ENCODE measurements at regions not wholly inside any gene's neighbourhood (a gene's known extent, or its start where the extent isn't known, plus 50 kb on each side); places are given as distances from the start of the nearest gene placed in this dataset.
"Not testable (repeated sequence)": the region's sequence is repeated elsewhere in the genome, so short reads cannot be mapped to it uniquely, and the experiment has no call there.

DNA sequence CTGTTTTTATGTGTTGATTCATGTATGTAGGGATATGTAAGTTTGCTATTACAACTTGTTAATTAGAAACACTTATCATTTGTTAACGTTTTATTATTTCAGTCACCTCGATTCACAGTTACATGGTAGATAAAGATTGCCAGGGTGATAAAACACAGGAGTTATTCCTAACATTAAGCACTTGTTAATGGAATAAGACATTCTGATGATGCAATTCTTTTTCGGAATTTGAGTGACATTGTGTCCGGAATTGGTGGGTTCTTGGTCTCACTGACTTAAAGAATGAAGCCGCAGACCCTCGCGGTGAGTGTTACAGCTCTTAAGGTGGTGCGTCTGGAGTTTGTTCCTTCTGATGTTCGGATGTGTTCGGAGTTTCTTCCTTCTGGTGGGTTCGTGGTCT is 624.0 kb upstream of the CITED2 start:
- DNase-seq = not testable (repeated sequence)

DNA sequence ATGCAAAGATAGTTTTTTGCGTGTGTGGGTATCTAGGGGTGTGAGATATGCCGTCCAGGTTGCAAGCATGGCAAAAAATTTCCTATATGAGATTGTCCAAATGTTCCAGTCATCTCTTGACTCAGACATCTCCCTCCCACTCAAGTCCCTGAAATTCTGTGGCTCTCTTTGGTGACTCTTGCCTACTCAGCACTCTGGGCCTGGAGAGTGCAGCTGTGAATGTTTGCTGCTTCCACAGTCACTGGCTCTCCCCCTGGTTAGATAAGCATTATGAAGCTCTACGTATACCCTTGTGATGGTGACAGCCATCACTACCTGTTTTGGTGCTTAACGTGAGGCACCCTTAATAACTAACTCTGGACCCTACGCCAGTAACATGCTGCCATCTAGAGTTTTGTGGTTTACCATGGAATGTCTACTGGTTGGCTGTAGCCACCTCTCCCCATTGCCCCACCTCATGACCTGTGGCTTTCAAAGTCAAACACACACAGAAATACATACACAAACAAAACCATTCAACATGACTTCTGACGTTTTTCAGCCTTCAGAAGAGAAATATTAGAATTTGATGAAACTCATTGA is 621.9 kb upstream of the CITED2 start:
- DNase-seq = peak; percentile 41

GRCh38 chr6:139994998-139995397 is 620.5 kb upstream of the CITED2 start:
- peak; percentile 53 for DNase-seq

GRCh38 chr6:139990856-139991465 is 616.5 kb upstream of the CITED2 start:
- no peak for DNase-seq

DNA sequence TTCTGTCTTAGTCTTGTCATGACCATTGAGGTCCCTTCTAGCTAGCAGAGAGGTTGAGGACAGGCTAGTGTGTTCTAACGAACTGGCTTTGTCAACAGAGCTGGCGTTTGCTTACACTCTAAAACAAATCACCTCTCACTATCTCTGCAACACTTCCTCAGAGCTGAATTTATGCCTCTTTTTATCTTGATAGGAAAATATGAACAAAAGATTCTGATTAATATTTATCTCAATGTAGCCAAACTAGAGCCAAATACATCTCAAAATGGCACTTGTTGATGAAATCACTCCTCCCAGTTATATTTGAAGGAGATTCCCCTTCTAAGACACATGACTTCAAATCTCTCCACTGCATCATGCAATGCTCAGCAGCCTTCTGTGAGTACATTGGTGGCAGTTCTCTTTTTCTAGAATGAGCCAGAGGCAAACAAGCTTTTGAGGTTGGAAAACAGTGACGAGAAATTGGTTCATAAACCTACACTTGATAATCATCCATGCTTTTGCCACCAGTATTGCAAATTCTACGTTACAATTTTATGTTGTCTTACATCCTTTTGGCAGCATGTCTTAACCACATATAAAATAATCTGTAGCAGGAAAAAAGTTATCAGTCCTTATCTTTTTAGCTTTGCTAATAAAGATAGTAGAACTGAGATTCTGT is 615.7 kb upstream of the CITED2 start:
- DNase-seq = no peak

DNA sequence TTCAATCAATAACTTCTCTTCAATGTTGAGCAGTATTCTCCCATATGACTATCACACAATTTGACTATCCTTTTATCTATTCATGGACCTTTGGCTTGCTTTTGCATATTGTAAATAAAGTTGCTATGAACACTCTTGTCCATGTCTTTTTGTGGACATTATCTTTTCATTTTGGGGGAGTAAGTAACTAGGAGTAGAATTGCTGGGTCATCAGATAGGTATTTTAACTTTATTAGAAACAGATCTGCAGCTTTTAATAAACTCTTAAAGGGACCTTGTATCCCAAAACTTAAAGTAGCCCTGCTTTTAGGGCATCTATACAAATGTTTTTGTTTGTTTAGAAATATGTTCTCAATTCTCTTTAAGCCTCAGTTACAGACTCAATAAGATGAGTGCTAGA is 614.2 kb upstream of the CITED2 start:
- peak; percentile 60 for DNase-seq

DNA sequence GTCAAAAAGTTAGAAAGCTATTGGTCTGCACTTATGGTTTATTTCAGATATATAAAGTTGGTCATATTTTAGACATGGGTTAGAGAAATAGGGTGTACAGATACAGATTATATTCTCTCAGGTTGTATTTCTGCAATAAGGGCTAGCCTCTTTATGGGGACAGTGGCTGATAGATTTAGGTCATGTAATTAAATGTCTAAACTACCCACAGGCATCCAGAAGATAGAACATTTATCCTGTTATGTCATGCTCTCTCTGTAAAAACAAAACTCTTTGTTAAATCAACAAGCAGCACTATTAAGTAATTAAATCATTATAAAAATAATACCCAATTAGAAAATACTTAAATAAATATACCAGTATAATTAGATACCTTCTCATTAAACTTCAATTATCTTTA is 612.6 kb upstream of the CITED2 start:
- no peak for DNase-seq

GRCh38 chr6:139985236-139985815 is 610.9 kb upstream of the CITED2 start:
- DNase-seq = no peak

DNA sequence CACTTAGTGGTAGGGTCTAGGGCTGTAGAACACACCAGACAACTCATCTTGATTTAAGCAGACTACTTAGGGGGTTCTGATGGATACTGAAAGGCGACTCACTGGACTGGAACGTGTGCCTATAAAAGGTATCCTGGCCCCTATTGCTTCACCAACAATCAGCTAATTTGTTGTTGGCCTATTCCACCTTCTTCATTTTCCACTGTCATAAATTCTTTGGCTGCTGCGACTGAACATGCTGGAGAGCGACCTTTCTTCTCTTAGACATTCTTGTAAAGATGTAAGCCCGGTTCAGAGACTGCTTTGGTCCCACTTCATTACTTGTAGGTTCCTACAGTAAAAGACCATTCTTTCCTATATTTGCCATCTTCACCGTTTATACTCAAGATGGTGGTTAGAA is 609.9 kb upstream of the CITED2 start:
- no peak for DNase-seq

- DNase-seq = peak; percentile 89
These were observed 609.3 kb upstream of the CITED2 start for GRCh38 chr6:139983555-139984276.

GRCh38 chr6:139982652-139983295 is 608.3 kb upstream of the CITED2 start:
- DNase-seq = peak; percentile 91

- peak; percentile 60 for DNase-seq
These were observed 607.7 kb upstream of the CITED2 start for GRCh38 chr6:139982195-139982594.

DNA sequence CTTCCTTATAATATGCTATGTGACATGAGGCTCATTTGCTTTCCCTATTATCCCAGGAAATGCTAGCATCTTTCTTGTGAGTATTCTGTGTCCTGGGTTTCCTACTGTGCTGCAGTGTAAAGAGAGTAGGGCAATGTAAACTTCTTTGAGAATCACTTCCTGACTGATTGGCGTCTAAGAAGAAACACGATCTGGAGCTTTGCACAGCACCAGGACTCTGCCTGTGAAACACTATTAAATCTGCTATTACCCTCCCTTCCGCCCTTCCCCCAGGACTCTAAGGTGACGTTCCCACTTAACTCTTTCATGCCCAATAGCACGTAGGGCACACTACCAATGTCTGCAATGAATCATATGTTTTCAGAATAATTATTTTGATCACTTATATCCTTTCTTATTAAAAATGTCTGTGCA is 607.3 kb upstream of the CITED2 start:
- peak; percentile 86 for DNase-seq

DNA sequence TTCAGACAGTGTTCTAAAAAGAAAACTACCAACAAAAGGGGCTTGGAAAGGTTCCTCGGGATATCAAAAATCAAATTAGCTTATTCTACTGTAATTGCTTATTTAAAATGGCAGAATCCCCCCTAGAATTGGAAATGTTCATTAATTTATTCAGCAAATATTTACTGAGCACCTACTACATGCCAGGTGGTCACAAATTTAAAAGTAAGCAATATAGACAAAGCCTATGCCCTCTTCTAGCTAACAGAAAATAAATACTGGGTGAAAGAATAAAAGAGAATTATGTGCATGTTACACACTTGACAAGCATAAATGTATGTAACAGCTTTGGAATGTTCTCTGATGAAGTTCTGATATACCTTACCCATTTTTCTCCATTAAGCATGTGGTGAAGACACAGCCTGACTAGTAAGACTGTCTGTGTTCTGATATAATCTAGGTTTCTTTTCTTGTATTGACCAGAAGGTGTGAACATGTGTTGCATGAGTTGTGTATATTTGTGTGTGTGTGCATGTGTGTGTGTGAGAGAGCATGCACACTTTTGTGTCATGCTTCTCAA is 606.7 kb upstream of the CITED2 start:
- peak; percentile 65 for DNase-seq

GRCh38 chr6:139980631-139981030 is 606.2 kb upstream of the CITED2 start:
- DNase-seq = peak; percentile 82

DNA sequence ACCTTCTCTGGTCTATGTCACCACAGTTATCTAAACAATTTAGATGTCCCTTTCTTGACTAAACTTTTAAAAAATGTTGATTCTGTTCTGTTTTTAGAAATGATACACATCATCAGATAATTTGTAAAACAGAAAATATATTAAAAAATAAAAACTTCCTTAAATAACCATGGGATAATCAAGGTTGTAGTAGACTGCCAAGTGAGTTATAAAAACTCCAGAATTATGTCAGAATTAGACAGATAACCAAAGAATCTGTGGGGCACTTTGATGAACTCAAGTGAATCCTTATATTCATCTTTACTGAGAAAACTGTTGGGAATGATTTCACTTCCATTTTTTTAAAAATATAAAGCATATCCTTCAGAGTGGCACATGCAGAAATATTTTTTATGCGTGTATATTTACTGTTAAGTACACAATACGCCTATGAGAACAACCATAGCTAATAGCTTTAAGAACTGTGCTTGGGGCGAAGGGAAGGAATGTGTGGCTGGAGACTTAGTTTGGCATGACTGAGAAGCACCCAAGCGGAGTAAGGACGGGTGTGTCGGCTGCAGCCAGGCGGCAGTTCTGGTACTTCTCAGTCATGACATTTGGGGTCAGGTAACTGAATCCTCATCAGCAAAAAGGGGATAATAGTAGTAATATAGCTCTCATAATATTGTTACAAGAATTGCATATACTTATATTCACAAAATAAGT is 604.7 kb upstream of the CITED2 start:
- no peak for DNase-seq

DNA sequence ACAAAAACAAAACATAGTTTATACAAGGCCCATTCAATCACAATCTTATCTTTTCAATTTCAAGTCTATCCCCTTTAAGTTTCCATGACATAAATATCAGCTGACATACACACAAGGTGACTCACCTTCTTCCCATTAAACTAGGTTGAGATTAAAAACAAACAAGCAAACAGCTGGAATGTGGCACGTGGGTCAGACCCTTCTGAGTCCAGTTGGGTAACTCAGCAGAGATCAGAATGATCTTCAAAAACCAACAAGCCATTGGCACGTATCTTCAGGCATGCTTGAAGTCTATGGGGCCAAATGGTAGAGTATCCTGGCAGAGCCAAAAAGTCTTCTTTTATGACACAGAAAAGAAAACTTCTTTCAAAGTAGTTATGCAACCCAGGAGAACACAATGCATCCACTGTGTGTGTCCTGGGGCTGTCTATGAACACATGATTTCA is 603.5 kb upstream of the CITED2 start:
- peak; percentile 47 for DNase-seq

- DNase-seq = peak; percentile 89
These were observed 599.4 kb upstream of the CITED2 start for GRCh38 chr6:139973669-139974344.

DNA sequence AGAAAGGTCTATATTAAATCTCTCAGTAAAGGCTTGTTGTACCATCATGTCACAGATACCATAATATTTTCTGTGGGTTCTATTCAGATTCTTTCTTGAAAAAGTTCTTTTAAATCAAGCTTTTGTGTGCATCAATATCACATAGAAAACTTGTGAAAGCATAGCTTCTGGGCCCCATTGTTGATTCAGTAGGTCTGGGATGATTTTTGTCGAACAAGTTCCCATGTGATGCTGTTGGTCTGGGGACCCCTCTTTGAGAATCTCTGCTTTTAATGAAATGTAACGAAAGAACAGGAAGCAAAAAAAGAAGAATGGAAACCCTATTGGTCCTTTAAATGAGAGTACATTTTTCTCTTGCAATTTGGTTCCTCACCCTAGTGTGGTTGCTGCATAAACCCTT is 597.7 kb upstream of the CITED2 start:
- no peak for DNase-seq

GRCh38 chr6:139970591-139970991 is 596.1 kb upstream of the CITED2 start:
- peak; percentile 68 for DNase-seq

GRCh38 chr6:139967497-139967896 is 593.0 kb upstream of the CITED2 start:
- peak; percentile 45 for DNase-seq

Data from fibroblast of skin of right biceps (primary cell).